ENCODE measurements at regions not wholly inside any gene's neighbourhood (a gene's known extent, or its start where the extent isn't known, plus 50 kb on each side); places are given as distances from the start of the nearest gene placed in this dataset.
"Not testable (repeated sequence)": the region's sequence is repeated elsewhere in the genome, so short reads cannot be mapped to it uniquely, and the experiment has no call there.

GRCh38 chr1:81509594-81509993 lies 291.1 kb upstream of the ADGRL2 start:
- Histone ChIP-seq H3K27me3 (no peaks in the 10 kb centered on the region), H3K4me1 (ENCODE audit: control insufficient read depth in 1 of 2, insufficient read depth in 1 of 2, low read depth in 1 of 2, low read length in 1 of 2) (no peaks in the 10 kb centered on the region), H3K4me3 (ENCODE audit: low read depth in 1 of 2, low read length in 1 of 2) (no peak overlapping the region), H3K9me3 (no peaks in the 10 kb centered on the region), H3K27ac (no peak overlapping the region), H3K36me3 (no peaks in the 10 kb centered on the region)
- TF ChIP-seq CTCF (IDR thresholded peaks at IDR 0.05) = no peak

- Histone ChIP-seq H3K27me3 (no peaks in the 10 kb centered on the region), H3K4me1 (ENCODE audit: control insufficient read depth in 1 of 2, insufficient read depth in 1 of 2, low read depth in 1 of 2, low read length in 1 of 2) (no peaks in the 10 kb centered on the region), H3K4me3 (ENCODE audit: low read depth in 1 of 2, low read length in 1 of 2) (no peak overlapping the region), H3K36me3 (no peaks in the 10 kb centered on the region), H3K27ac (no peak overlapping the region), H3K9me3 (no peaks in the 10 kb centered on the region)
- no peak for TF ChIP-seq CTCF (IDR thresholded peaks at IDR 0.05)
Measured at GRCh38 chr1:81506699-81507098, 294.0 kb upstream of the ADGRL2 start.

DNA sequence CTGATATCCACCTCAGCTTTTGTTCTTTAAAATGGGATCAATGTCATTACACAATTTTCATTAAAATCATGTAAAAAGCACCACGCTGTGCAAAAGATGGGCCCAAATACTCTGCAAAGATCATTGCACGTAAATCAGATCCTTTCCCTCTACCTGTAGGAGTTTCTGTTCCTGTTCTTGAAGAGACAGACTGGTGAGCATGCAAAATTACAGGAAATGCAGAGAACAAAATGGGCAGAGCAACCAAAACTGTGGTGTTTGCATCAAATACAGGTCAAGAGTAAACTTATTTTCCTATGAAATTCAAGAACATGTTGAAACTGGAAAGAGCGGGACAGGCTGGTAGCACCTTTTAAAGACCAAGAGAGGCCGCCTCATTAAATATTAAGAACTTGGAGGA lies 294.9 kb upstream of the ADGRL2 start:
- Histone ChIP-seq H3K4me3 (ENCODE audit: low read depth in 1 of 2, low read length in 1 of 2) (no peak overlapping the region), H3K27me3 (no peaks in the 10 kb centered on the region), H3K27ac (no peak overlapping the region), H3K36me3 (no peaks in the 10 kb centered on the region), H3K9me3 (no peaks in the 10 kb centered on the region), H3K4me1 (ENCODE audit: control insufficient read depth in 1 of 2, insufficient read depth in 1 of 2, low read depth in 1 of 2, low read length in 1 of 2) (no peaks in the 10 kb centered on the region)
- TF ChIP-seq CTCF (IDR thresholded peaks at IDR 0.05) = no peak

- not testable (repeated sequence) for H3K4me1 ChIP-seq (ENCODE audit: control insufficient read depth in 1 of 2, insufficient read depth in 1 of 2, low read depth in 1 of 2, low read length in 1 of 2); H3K36me3 ChIP-seq; H3K27ac ChIP-seq; H3K27me3 ChIP-seq; H3K4me3 ChIP-seq (ENCODE audit: low read depth in 1 of 2, low read length in 1 of 2); H3K9me3 ChIP-seq
Measured at GRCh38 chr1:81504820-81505219, 295.9 kb upstream of the ADGRL2 start.

- not testable (repeated sequence) for H3K9me3 ChIP-seq; H3K27me3 ChIP-seq; H3K4me3 ChIP-seq (ENCODE audit: low read depth in 1 of 2, low read length in 1 of 2); H3K36me3 ChIP-seq; H3K27ac ChIP-seq; H3K4me1 ChIP-seq (ENCODE audit: control insufficient read depth in 1 of 2, insufficient read depth in 1 of 2, low read depth in 1 of 2, low read length in 1 of 2)
Measured at GRCh38 chr1:81502705-81503104, 298.0 kb upstream of the ADGRL2 start.

GRCh38 chr1:81501485-81501884 lies 299.2 kb upstream of the ADGRL2 start:
- not testable (repeated sequence) for H3K4me3 ChIP-seq (ENCODE audit: low read depth in 1 of 2, low read length in 1 of 2); H3K36me3 ChIP-seq; H3K9me3 ChIP-seq; H3K27ac ChIP-seq; H3K27me3 ChIP-seq; H3K4me1 ChIP-seq (ENCODE audit: control insufficient read depth in 1 of 2, insufficient read depth in 1 of 2, low read depth in 1 of 2, low read length in 1 of 2)

DNA sequence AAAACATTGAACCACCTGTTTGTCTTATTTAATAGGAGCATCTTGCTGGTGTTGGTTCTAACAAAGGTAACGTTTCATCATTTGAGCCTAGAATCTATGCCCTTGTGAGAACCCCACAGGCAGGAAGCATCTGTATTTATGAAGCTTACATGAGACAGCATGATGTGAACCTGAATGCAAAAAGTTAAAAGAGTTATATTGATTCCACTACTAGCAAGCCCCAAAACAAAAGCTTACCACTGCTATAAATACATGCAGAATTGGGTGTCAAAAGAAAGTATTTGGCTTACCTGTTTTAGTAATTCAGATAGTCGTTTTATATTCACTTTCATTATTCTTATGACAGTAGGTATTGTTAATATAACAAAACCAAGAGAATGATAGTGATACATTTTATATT lies 301.2 kb upstream of the ADGRL2 start:
- no peaks in the 10 kb centered on the region for H3K9me3 ChIP-seq
- no peak overlapping the region for H3K27ac ChIP-seq
- TF ChIP-seq CTCF (IDR thresholded peaks at IDR 0.05) = no peak
- H3K4me3 ChIP-seq (ENCODE audit: low read depth in 1 of 2, low read length in 1 of 2) = no peak overlapping the region
- H3K36me3 ChIP-seq = no peaks in the 10 kb centered on the region
- no peaks in the 10 kb centered on the region for H3K4me1 ChIP-seq (ENCODE audit: control insufficient read depth in 1 of 2, insufficient read depth in 1 of 2, low read depth in 1 of 2, low read length in 1 of 2)
- H3K27me3 ChIP-seq = no peaks in the 10 kb centered on the region

All from neutrophil (primary cell).